DND-41 (cell line): ENCODE measurements at regions not wholly inside any gene's neighbourhood (a gene's known extent, or its start where the extent isn't known, plus 50 kb on each side); places are given as distances from the start of the nearest gene placed in this dataset.

Experiments used
- CTCF ChIP-seq: IDR thresholded peaks from 2 replicates; pipeline ENCODE4 v1.5.1; 2012; ENCODE audit warnings: borderline replicate concordance, low read length, moderate library complexity, mild to moderate bottlenecking; ENCODE audit not compliant: poor library complexity, severe bottlenecking; ENCODE audit errors: extremely low read depth
- EZH2 ChIP-seq: IDR thresholded peaks from 3 replicates; pipeline ENCODE4 v1.6.1; 2012; ENCODE audit warnings: borderline replicate concordance, low read depth, mild to moderate bottlenecking, moderate library complexity, low read length, inconsistent platforms; ENCODE audit not compliant: severe bottlenecking

GRCh38 chr9:108262836-108263235 is 593.0 kb downstream of the ACTL7B start:
- TF ChIP-seq CTCF = no peak
- TF ChIP-seq EZH2 = no peak
